HG03342 (cell line): ENCODE measurements at regions not wholly inside any gene's neighbourhood (a gene's known extent, or its start where the extent isn't known, plus 50 kb on each side); places are given as distances from the start of the nearest gene placed in this dataset.

Experiments used
- ATAC-seq: cut with Tn5 transposase; IDR thresholded peaks from one replicate; pipeline ENCODE4 v1.9.1; 2021; ENCODE audit warnings: mild to moderate bottlenecking, moderate library complexity; ENCODE audit not compliant: unreplicated experiment

DNA sequence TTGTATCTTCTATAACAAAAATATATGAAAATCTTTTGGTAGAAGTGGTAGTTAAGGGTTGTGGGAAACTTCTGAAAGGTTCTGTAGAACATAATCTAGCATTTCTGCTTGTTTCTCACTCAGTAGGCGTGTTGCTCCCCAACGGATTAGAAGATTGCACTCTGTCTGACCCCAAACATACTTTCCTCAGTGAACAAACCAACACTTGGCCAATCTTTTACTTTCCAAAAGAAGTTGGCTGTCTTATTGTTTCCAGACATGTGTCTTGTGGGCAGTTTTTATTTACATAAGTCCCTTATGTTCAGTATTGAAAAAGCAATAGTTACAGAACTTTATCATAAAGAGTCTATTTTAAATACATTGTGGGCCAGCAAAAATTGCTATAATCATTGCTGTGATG is 312.8 kb upstream of the EPHA5 start:
- ATAC-seq, result no peak

DNA sequence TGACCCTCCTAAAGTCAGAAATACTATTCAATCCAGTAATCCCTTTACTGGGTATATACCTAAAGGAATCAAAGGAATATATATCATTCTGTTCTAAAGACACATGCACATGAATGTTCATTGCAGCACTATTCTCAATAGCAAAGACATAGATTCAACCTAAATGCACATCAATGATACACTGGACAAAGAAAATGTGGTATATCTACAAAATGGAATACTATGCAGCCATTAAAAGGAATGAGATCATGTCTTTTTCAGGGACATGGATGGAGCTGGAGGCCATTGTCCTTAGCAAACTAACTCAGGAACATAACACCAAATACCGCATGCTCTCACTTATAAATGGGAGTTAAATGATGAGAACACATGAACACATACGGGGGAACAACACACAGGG is 306.0 kb upstream of the EPHA5 start:
- ATAC-seq, result no peak

DNA sequence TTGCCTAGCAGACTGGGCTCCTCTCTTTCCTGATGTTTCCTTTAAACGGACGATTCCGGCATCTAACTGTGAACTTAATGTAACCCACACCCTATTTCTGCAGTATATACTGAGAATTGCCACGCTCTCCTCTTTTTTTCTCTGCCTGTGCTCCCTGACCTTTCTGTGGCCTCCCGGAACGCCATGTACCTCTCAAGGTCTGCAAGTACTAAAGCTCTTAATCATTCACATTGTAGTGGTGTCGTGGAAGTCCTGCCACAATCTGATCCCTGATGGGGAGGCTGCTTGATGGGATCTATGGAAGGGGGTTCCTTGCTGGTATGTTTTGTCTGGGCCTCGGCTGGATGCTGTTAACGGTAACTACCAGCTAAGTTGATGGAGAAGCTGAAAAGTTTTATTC is 302.9 kb upstream of the EPHA5 start:
- no peak for ATAC-seq

DNA sequence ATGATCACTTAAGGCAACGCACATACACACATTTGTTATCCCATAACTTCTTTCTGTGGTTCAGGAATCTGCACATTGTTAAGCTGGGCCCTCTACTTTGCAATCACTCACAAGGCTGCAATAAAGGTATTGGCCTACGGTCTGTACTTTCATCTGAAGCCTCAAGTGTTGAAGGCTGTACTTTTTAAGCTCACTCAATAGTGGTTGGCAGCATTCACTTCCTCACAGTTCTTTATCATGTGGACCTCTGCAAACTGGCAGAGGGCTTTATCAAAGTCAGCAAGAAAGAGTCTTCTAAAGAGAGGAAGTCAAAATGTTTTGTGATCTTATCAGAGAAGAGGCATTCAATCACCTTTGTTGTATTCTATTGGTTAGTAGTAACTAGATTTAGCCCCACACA is 301.4 kb upstream of the EPHA5 start:
- no peak for ATAC-seq

DNA sequence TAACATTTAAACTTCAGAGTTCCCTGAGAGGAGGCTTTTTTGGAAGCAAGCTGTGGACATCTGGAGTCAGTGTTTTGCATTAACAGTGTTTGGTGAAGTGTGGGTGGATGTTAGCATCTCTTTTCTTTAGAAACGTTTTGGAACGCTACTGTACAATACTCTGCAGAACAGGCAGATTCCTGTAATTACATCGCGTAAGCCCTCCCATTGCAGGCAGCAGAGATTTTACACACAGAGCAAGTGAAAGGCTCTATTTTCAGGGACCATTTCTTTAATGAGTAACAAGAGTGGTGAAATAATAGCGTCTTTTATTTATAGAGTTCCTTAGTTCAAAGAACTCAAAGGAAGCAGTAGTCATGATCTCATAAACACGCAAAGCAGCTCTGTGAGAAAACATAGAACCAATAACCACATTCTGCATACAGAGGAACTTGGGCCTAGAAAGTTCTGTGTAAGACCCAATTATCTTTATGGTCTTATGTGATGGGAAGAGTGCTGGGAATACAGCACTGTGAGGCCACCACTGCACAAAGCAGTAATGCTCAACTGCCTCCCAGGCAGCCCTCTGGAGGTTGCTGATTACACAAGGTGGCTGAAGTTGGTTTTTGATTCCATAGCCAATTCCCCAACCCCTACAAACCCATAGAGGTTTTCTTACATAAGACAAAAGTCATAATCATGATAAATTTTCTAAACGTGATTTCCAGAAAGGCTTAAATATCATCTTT is 298.7 kb upstream of the EPHA5 start:
- ATAC-seq, result no peak

DNA sequence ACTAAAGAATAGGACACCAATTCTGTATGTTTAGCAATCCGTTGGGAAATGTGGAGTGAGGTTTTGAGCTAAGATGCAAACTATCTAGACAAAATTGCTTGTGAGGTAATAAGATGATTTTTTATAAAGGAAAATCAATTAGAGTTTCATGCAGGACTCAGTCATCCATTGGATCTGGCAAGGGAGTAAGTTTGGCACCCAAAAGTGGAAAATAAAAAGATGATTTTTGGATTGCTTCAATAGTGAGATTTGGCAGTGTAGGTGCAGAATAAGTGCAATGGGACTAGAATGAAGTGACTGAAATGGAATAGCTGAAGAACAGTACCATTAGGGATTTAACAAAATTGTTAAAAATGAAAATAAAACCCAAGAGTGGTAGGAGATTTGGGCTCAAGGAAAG is 290.5 kb upstream of the EPHA5 start:
- no peak for ATAC-seq

DNA sequence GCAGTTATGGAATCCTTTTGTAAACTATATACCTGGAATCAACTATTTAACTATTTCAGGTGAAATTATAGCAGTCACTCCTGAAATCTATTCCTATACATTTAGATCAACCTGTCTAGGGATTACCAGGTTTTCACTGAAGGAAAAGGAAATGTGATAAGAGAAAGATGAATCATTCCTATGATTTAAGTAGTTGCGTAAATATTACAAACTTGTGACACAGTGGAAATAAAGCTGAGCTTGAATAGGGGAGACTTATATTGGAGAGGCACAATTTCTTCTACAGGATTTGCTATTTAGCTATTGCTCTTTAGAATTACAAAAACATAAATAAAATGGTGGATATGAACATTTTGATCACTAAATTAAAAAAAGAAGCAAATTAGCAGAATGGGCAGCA is 284.1 kb upstream of the EPHA5 start:
- ATAC-seq, result no peak

DNA sequence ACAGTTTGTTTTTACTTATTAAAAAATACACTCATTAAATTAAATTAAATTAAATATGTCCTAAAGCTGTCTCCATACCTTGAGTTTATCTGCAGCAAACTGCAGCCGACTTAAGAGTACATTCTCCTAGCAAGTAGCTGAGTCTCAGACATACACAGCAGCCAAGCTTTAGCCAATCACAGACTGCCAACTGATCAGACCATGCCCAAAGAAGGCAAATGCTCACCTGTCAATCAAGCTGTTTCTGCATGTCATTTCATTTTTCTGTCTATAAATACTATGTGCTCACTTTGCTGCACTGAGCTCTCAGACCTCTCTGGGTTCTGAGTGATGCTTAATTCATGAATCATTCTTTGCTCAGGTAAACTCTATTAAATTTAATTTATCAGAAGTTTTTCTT is 280.9 kb upstream of the EPHA5 start:
- no peak for ATAC-seq

DNA sequence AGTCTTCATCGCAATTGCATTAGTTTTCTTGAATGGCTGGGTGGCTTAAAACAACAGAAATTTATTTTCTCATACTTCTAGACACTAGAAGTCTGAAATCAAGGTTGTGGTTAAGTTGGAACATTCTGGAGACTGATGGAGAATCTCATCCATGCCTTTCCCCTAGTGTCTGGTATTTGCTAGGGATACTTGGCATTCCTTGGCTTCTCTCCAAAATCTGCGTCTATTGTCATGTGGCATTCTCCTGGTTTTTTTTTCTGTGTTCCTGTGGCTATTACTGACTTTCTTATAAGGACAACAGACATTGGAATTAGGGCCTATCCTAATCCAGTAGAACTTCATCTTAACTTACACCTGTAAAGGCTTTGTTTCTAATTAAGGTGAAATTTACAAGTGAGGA is 272.8 kb upstream of the EPHA5 start:
- ATAC-seq, result no peak

DNA sequence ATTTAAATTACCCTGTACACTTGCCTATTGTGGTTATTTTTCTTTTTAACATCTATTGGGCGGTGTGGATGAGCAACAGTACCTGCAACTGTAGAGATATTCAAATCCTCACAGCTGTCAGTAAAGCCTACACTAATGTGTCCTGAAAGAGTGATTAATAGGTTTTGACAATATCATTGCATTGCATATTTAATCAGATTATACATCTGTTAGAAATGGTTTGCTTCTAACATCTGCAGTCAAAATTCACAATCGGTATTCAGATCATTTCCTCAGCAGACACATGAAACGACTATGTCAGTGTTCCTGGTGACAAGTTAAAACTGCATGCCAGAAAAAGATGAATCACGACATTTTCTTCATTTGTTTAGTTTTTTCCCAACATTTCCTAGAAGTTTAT is 254.6 kb upstream of the EPHA5 start:
- no peak for ATAC-seq

DNA sequence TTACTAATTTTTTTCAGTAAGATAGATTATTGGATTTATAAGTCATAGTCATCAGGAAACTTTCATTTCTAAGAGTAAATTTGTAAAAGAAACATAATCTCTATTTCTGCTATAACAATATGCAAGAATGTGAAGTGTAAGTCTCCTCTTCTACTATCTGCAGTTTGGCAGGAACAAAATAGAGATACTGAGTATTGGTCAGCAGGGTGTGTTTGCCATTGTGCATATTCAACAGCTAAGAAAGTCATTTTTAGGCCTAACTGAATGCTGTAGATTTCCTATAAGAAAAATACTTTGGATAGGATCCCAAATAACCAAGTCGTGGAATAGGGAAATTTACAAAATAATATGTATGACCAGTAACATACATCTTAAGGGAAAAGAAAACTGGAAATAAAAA is 253.3 kb upstream of the EPHA5 start:
- ATAC-seq, result no peak

DNA sequence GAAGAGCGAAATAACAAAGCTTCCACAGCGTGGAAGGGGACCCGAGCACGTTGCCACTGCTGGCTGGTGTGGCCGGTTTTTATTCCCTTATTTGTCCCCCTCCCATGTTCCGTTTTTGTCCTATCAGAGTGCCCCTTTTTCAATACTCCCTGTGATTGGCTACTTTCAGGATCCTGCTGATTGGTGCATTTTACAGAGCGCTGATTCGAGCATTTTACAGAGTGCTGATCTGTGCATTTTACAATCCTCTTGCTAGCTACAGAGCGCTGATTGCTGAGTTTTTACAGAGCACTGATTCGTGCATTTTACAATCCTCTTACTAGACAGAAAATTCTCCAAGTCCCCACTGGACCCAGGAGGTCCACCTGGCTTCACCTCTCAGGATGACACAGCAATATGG is 250.9 kb upstream of the EPHA5 start:
- no peak for ATAC-seq

DNA sequence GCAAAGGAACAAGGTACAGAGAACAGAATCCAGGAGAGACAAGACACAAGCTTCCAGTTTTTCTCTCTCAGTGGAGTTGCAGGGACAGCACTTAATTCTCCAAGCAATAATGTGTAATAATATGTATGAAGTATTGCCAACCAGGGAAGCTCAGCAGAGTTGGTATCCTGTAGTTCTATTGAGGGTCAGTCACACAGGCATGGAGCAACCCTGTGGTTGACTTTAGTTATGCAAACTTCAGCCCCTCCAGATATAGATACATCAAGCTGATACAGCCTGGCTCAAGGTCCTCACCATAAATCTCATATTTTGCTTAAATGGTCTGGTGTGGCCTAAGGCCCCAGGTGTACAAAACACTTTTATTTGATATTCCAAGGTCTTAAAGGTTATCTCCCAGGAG is 248.6 kb upstream of the EPHA5 start:
- ATAC-seq, result no peak

DNA sequence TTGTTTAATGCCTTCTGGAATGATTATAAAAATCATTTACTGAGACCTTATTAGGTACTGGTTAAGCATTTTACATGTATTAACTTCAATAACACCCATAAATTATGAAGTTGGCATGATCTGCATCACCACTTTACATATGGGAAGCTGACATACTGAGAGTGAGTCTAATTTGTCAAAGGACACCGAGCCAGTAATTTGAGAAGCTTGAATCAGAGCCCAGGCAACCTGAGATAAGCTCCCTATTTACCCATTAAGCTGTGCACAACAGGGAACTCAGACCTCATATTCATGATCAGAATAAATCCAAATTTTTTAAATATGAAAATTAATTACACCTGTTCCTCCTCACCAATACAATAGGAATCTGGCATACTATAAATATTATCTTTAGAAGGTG is 247.9 kb upstream of the EPHA5 start:
- ATAC-seq, result no peak

DNA sequence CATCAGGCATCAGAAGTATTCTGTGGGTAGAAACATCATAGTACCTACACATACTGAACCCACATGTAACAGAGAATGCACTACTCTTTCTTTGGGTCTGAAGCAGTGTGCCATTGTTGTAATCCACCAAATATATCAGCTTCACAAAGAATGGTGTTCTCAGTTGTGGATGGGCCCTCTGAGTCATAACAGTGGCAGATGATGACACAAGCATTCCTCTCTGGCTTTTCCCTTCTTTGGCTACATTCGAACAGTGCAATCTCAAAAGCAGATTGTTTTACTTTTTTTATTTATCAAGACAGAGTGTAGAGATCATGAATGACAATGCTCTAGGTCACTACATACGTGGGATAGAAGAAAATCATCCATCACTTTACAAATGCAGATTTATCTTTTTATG is 247.2 kb upstream of the EPHA5 start:
- no peak for ATAC-seq

DNA sequence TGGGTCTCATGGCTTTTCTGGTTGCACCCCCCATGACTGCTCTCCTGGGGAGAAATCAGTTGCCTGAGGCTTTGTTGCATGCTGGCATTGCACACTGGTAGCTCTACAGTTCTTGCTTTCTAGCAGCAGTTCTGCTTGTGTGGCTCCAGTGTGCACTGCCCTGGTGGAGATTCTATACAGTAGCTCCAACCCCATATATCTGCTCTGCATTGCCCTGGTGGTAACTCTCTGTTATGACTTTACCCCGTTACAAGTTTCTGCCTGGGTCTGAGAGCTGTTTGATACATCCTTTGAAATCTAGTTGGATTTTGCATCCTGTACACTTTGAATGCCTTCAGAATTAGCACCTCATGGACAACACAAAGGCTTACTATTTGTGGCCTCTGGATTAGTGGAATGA is 241.4 kb upstream of the EPHA5 start:
- no peak for ATAC-seq

DNA sequence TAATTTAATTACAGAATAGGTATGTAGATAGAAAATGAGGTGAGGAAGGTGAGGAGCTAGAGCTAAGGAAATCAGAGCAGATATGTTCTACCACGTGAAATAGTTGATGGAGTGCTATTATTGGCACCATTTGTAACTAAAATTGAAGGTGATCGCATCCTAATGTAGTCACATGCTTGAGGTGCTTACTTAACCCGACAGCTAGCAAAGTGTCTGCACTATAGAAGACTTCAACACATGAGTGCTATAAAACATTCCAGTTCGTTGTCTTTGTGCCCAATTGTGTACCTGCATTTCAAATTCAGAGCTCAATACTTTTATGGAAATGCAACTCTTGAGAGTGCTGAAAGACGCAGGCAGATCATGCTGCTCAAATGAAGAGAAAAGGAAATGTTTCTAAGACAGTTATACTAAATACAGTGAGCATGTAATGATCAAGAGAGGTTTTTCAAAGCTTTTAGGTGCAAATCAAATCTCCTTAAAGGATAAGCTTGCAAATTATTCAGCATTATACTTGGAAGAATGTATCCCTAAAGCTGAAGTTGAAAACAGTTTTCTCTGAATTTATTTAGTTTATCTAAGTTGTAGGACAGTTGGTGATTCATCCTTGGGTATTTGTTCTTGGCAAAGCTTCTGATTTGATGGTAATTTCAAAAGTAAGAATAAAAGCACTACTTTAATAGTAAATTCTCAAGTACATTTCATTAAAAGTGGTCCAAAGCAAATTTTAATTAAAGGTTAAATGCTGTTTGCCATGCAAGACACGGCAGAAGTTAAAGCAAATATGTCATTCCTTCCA is 223.9 kb upstream of the EPHA5 start:
- ATAC-seq, result no peak

DNA sequence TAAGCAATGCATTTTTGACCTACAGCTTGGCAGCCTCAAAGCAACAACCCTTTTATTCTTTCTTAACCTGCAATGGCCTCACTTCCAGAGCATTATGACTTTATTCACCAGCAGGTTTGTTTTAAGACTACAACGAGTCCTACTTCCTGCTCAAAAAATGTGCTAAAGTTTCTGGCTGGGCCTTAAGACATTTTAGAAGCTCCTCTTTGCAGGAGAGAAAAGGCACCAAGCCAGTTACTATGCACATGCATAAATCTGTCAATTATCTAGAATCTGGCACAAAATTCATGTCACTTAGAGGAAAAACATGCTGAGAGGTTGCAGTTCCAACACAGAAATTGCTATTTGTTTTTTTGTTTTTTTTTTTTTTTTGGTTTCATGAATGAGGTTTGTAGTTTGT is 223.0 kb upstream of the EPHA5 start:
- no peak for ATAC-seq

DNA sequence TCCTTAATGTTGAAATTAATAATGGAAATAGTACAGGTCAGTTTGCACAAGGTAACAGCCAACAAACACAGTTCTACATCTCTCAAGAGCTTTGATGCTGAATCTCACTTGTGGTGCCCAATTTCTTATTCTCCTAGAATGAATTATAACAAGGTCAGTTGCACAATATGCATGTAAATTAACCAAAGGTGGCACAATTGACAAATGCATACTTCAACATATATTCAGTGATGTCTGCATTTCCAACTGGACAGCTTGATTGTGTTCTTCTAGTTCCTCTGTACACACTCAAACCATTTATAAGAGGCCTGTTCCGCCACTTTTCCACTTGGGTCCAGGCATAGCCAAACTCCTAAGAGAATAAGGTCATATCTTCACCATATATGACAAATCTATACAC is 210.3 kb upstream of the EPHA5 start:
- ATAC-seq, result no peak

DNA sequence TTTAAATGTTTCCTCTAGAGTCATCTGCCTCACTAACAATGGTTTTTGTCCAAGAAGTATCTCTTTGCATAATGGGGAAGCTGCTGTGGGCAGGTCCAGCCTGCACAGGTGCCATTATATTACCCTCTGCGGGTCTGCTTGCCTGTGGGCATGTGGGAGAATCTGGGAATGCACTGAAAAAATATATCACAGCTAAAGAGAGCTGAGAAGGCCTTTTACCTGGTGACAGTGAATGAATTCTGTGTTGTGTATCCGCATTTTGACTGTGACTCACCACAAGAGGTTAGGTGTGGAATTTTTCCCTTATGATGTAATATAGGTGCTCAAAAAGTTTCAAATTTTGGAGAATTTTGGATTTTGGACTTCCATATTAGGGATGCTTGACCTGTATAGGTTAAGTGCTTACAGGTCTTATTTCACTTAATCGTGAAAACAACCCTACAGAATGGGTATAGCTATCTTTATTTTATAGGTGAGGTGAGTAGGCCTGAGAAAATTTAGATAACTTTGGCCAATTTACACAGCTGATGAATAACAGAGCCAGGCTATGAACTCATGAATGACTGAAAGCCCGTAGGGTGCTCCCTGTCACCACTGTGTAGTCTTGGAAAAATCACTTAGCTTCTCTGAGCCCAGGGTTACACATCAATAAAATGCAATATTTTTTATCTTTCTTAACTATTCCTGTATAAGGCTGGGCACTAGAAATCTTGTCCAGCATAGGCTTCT is 198.0 kb upstream of the EPHA5 start:
- no peak for ATAC-seq

DNA sequence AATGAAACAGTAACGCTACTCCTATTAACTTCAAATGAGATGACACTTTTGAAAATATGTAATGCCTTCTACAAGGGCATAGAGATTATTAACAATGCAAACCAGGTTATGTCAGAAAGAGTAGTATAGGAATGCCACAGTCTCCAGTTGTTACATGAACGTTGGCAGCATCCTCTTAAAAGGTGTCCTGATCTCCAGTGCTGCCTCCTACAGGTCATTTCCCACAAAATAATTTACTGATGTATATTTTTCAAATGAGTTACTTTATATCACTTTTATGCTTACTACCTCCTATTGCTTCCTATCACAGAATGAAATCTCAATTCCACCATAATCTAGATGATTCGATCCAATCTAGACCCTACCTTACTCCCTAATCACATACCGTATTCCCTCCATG is 195.2 kb upstream of the EPHA5 start:
- ATAC-seq, result peak; percentile 48

DNA sequence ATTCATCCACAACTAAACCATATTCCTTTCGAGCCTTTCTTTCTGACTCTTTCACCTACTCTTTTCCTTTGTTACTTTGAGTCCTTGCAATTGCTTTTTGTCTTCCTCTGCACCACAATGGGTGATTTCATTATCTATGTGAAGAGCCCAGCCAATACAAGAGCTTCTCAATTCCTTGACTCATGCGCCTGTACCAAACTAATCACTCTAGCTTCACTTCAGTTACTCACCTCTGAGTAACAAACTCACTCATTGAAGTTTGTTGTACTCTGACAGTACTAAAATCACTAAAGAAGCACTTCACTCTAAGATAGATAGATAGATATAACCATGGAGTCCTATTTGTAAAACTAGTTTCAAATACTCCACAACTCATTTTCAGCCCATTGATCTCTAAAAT is 191.7 kb upstream of the EPHA5 start:
- ATAC-seq, result no peak
